Right lobe of liver (tissue), 6 donors: ENCODE measurements at regions not wholly inside any gene's neighbourhood (a gene's known extent, or its start where the extent isn't known, plus 50 kb on each side); places are given as distances from the start of the nearest gene placed in this dataset.

Experiments
- ATAC-seq, 4 donors: fragments of 200-7000 bp; cut with Tn5 transposase; one replicate each; pipeline ENCODE4 v1.9.1; 2020; ENCODE audit warnings: mild to moderate bottlenecking in 4 of 4, moderate library complexity in 4 of 4
- DNase-seq, 3 donors: peaks; one replicate each; pipeline ENCODE4 v3.0.0-alpha.2; 2020
- H3K27ac ChIP-seq, 3 donors: fragments of 200-600 bp; one replicate each; pipeline ENCODE4 v1.8.0; 2022
- H3K27me3 ChIP-seq, 2 donors: fragments of 200-600 bp; one replicate each; pipeline ENCODE4 v1.8.0; 2022
- H3K36me3 ChIP-seq, 4 donors: fragments of 200-600 bp; sonication (generic) in 1 of 4; one replicate each; pipeline versions ENCODE4 v1.5.1 to v1.8.0; 2017 to 2022; ENCODE audit warnings: control low read depth in 1 of 4
- H3K4me1 ChIP-seq, 4 donors: fragments of 200-600 bp; sonication (generic) in 1 of 4; one replicate each; pipeline versions ENCODE4 v1.5.1 to v1.8.0; 2017 to 2022; ENCODE audit warnings: control low read depth in 1 of 4
- H3K4me3 ChIP-seq, 3 donors: fragments of 200-600 bp; one replicate each; pipeline ENCODE4 v1.8.0; 2022
- H3K9me3 ChIP-seq, 4 donors: fragments of 200-600 bp; sonication (generic) in 1 of 4; one replicate each; pipeline versions ENCODE4 v1.5.1 to v1.8.0; 2017 to 2022; ENCODE audit warnings: control low read depth in 1 of 4
- CTCF ChIP-seq, 4 donors: fragments of 200-600 bp in 3 of 4; fragments of 450-650 bp in 1 of 4; IDR thresholded peaks; one replicate each; pipeline versions ENCODE4 v1.5.1 to v1.8.0; 2016 to 2022; ENCODE audit warnings: antibody characterized with exemption in 4 of 4, mild to moderate bottlenecking in 2 of 4
- POLR2A ChIP-seq: fragments of 450-650 bp; IDR thresholded peaks from one replicate; pipeline ENCODE4 v1.6.1; 2017; ENCODE audit warnings: antibody characterized with exemption, mild to moderate bottlenecking
- WGBS: methylation state at CpG from one replicate; pipeline ENCODE4 v1.1.6; 2018; ENCODE audit warnings: low coverage, low lambda C conversion rate; ENCODE audit not compliant: insufficient coverage; ENCODE audit errors: missing lambda C conversion rate; 5-methylcytosine and 5-hydroxymethylcytosine counted together
- intact Hi-C, 2 donors: fragments of 100-400 bp; cut with DNase I; formaldehyde crosslinking; loops; one replicate each; pipeline versions ENCODE4 v1.11.2 to v1.14.1; 2022
- donor health status: DM: no; HTN: yes; CAD: no.
- donor health status: DM: no; HTN: no; CAD: no.
- donor health status: DM: no; HTN: no; CAD: no.
- donor health status: DM: no; HTN: yes; CAD: no.
- donor health status: DM: no; HTN: yes; CAD: no.

- no peak for DNase-seq
- no peaks in the 10 kb centered on the region for H3K27me3 ChIP-seq
- H3K4me1 ChIP-seq: no peaks in the 10 kb centered on the region
- no peaks in the 10 kb centered on the region for H3K9me3 ChIP-seq
- no peak for TF ChIP-seq CTCF (IDR thresholded peaks at IDR 0.05)
- TF ChIP-seq POLR2A: no peak
- intact Hi-C loops: no loop called here
- ATAC-seq: peak in 3 of 4 donors; percentile 20 to 50 (median 34)
- no peak overlapping the region for H3K4me3 ChIP-seq
- H3K36me3 ChIP-seq: no peaks in the 10 kb centered on the region
- 32% methylated on average over 3 of the region's 3 CpGs for WGBS
- H3K27ac ChIP-seq: no peak overlapping the region
These were observed 263.2 kb downstream of the SEC23A start for GRCh38 chr14:38839694-38840365.

GRCh38 chr14:38838979-38839323 is 264.1 kb downstream of the SEC23A start:
- ATAC-seq (no peak), DNase-seq (no peak)
- Histone ChIP-seq H3K36me3 (no peaks in the 10 kb centered on the region), H3K9me3 (no peaks in the 10 kb centered on the region), H3K4me3 (no peak overlapping the region), H3K27me3 (no peaks in the 10 kb centered on the region), H3K4me1 (no peaks in the 10 kb centered on the region), H3K27ac (no peak overlapping the region)
- 66% methylated on average over 8 of the region's 8 CpGs for WGBS
- intact Hi-C loops: no loop called here
- TF ChIP-seq CTCF (IDR thresholded peaks at IDR 0.05) (no peak), POLR2A (no peak)

GRCh38 chr14:38838049-38838978 is 264.7 kb downstream of the SEC23A start:
- no peak overlapping the region for H3K4me3 ChIP-seq
- H3K9me3 ChIP-seq: no peaks in the 10 kb centered on the region
- no peaks in the 10 kb centered on the region for H3K4me1 ChIP-seq
- H3K27me3 ChIP-seq: no peaks in the 10 kb centered on the region
- TF ChIP-seq POLR2A: no peak
- TF ChIP-seq CTCF (IDR thresholded peaks at IDR 0.05): no peak
- no peaks in the 10 kb centered on the region for H3K36me3 ChIP-seq
- no peak overlapping the region for H3K27ac ChIP-seq
- WGBS: 67% methylated on average over 9 of the region's 27 CpGs
- ATAC-seq (peak in 1 of 4 donors; percentile 22), DNase-seq (no peak)
- intact Hi-C loops: no loop called here

- H3K27ac ChIP-seq: no peak overlapping the region
- no peaks in the 10 kb centered on the region for H3K9me3 ChIP-seq
- no peak overlapping the region for H3K4me3 ChIP-seq
- DNase-seq (peak in 1 of 3 donors; percentile 17), ATAC-seq (peak in 1 of 4 donors; percentile 20)
- TF ChIP-seq CTCF (IDR thresholded peaks at IDR 0.05) (no peak), POLR2A (no peak)
- 54% methylated on average over 7 of the region's 17 CpGs for WGBS
- intact Hi-C loops: no loop called here
- no peaks in the 10 kb centered on the region for H3K36me3 ChIP-seq
- no peaks in the 10 kb centered on the region for H3K4me1 ChIP-seq
- H3K27me3 ChIP-seq: no peaks in the 10 kb centered on the region
These were observed 265.5 kb downstream of the SEC23A start for GRCh38 chr14:38837343-38838048.
